G401.6 (cell line): ENCODE measurements at regions not wholly inside any gene's neighbourhood (a gene's known extent, or its start where the extent isn't known, plus 50 kb on each side); places are given as distances from the start of the nearest gene placed in this dataset.

Experiments
- FAIRE-seq: peaks from 2 replicates; lab custom pipeline; 2012; peaks lifted over from hg19 to GRCh38; lab: Jason Lieb, UNC

- FAIRE-seq: no peak
Observed at GRCh38 chr10:128814024-128814423, 653.0 kb upstream of the MGMT start.

- FAIRE-seq: no peak
Observed at GRCh38 chr10:128814782-128815181, 652.3 kb upstream of the MGMT start.

- FAIRE-seq: no peak
Observed at GRCh38 chr10:128816726-128817125, 650.3 kb upstream of the MGMT start.

DNA sequence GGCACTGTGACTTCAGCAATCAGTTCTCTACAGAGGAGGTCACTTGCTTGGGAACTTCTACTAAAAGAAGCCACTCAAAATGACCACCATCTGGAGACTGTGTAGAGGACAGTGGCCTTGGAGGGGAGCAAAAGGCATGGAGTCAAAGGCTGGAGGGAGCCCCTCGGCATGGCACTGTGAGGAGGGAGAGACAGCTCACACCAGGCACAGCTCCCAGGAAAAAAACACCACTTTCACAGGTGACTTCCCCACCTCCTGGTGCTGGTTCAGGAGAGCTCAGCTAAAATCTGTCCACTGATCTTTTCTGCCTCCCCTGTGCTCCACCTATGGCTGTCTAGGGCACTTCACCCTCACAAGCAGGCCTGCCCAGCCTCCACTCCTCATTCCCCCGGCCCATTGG is 649.4 kb upstream of the MGMT start:
- FAIRE-seq: no peak

GRCh38 chr10:128820663-128821062 is 646.4 kb upstream of the MGMT start:
- no peak for FAIRE-seq

DNA sequence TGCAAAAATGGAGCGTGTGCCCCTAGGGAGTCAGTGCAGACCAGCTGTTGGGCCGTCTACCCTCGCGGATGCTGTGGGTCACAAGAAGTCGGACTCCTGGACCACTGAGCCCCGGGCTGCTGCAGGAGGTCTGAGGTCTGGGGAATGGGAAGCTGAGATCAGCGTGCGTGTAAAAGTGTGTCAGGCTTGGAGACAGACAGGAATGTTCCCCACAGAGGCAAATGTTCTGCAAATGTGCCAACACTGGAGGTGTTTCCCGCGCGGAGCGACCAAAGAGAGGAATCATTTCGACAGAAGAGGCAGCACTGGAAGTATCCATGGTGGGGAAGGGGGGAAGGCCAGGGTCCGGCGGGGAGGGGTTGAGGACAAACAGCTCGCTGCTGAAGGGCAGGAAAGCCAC is 643.8 kb upstream of the MGMT start:
- no peak for FAIRE-seq

- FAIRE-seq: no peak
Observed at GRCh38 chr10:128825626-128826025, 641.4 kb upstream of the MGMT start.

GRCh38 chr10:128833671-128834070 is 633.4 kb upstream of the MGMT start:
- FAIRE-seq: no peak

- FAIRE-seq: no peak
Observed at GRCh38 chr10:128835361-128835760, 631.7 kb upstream of the MGMT start.

DNA sequence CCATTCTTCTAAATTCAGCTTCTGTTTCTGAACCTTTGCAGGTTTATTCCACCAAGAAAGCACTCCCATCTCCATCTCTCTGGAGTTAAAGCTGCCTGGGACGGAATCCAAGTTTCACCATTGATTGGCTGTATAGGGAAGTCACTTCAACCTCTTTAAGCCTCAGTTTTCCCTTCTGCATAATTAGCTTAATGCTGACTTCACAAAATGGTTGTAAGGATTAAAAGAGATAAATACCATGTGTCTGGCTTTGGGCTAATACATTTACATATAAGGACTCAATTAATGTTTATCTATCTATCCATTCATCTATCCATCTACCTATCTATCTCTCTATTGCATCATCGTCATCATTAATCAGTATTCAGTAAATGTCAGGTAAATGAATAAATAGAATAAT is 629.6 kb upstream of the MGMT start:
- FAIRE-seq: no peak

GRCh38 chr10:128839134-128839533 is 627.9 kb upstream of the MGMT start:
- no peak for FAIRE-seq

- peak; percentile 89 for FAIRE-seq
Observed at GRCh38 chr10:128839701-128840100, 627.3 kb upstream of the MGMT start.

DNA sequence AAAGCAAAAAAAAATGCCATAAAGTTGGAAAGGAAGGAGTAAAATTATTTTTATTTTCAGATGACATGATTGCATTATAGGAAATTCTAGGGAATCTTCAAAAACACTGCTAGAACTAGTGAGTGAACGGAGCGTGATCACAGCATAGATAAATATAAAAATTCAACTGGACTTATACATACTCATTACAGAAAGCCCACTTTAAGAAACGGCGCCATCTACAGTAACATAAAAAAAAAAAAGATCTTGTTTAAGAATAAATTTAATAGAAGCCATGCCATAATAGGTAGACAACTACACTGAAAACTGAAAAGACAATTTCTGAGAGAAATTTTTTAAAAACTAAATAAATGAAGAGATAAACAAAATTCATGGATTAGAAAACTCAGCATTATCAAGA is 623.1 kb upstream of the MGMT start:
- FAIRE-seq: no peak

- FAIRE-seq: no peak
Observed at GRCh38 chr10:128846927-128847326, 620.1 kb upstream of the MGMT start.

DNA sequence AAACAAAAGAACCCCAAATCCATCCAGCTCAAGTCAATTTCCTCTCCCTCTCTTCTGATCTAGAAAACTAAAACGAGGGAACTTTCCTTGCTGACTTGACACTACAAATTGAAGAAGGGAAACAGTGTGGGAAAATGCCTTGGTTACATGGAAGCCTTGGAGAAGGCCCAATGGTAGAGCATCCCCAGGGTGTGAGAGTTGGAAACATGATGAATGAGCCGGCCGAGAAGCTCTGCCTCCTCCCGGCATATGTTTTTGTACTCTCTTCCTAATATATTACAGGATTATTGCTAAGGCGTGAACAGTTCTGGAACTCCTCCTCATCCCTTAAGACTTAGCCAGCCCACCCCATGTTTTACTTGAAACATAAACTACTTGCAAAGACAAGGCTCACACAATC is 618.2 kb upstream of the MGMT start:
- no peak for FAIRE-seq

- FAIRE-seq: no peak
Observed at GRCh38 chr10:128850647-128851046, 616.4 kb upstream of the MGMT start.

- no peak for FAIRE-seq
Observed at GRCh38 chr10:128851281-128851680, 615.8 kb upstream of the MGMT start.

- FAIRE-seq: no peak
Observed at GRCh38 chr10:128851726-128852125, 615.3 kb upstream of the MGMT start.

DNA sequence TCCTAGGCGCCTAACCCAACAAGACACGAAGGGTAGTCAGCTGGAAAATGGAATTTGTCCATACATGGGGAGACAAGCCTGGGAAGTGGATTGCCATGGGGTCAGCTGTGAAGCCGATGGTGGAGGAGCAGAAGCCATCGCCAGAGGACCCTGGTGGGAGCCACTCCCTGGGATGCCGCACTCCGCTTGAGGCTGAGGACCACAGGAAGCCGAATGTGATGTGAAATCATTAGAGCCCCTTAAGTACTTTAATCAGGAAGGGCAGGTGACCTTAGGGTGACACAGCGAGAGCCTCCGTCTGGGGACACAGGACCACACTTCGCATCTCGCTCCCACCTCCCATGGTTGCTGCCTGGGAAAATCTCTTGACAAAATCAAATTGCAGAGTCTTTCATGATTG is 614.6 kb upstream of the MGMT start:
- FAIRE-seq: no peak

- no peak for FAIRE-seq
Observed at GRCh38 chr10:128852902-128853301, 614.1 kb upstream of the MGMT start.

- FAIRE-seq: no peak
Observed at GRCh38 chr10:128853537-128853936, 613.5 kb upstream of the MGMT start.

GRCh38 chr10:128854204-128854603 is 612.8 kb upstream of the MGMT start:
- FAIRE-seq: no peak

GRCh38 chr10:128854963-128855362 is 612.1 kb upstream of the MGMT start:
- FAIRE-seq: no peak

DNA sequence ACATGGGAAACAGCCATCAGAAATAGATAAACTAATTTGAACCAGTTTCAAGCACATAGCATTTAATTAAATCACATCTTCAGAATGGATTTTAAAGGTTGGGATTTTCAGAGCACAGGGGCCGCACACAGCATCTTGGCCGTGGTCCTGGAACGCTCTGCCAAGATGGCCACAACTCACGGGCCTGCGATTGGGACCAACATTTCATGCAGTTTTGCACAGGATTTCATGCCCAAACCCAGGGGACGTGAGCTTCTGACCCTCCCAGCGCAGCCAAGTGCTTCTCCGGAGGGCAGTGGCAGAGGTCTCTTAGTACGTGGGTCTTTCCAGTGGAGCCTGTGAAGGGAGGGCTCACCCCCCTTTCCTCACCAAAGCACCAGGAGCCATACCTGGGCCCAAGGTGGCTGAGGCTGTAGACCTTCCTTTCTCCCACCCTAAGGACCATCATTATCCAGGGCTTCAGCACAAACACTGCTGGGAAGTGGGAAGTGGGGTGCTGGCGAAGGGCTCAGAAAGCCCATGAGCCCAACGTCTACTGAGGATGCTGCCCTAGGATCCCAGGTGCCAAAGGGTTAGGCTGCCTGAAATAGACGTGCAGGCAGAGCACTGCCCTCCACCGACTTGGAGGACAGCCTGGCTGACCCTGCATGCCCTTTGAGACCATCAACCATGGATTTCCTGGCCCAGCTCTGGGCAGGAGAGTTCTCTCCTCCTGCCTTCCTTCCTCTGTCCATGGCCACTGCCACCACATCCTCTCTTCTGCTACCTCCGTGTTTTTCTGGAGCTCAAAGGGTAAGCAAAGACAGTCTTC is 611.2 kb upstream of the MGMT start:
- FAIRE-seq: no peak
